Loucy (cell line): ENCODE measurements at regions not wholly inside any gene's neighbourhood (a gene's known extent, or its start where the extent isn't known, plus 50 kb on each side); places are given as distances from the start of the nearest gene placed in this dataset.

ENCODE experiments used
- H2AFZ ChIP-seq: fragments of 200-600 bp; sonication (generic); 2 replicates; pipeline ENCODE4 v1.6.0; 2016; ENCODE audit warnings: antibody characterized with exemption, mild to moderate bottlenecking, low read length, moderate library complexity
- H3F3A ChIP-seq: fragments of 200-600 bp; 2 replicates; pipeline ENCODE4 v1.6.0; 2016; ENCODE audit warnings: antibody characterized with exemption, low read depth, mild to moderate bottlenecking
- H3K27me3 ChIP-seq: fragments of 200-600 bp; sonication (generic); 2 replicates; pipeline ENCODE4 v1.6.1; 2014; ENCODE audit warnings: low read length, mild to moderate bottlenecking; ENCODE audit not compliant: insufficient read depth, poor library complexity, severe bottlenecking
- H3K36me3 ChIP-seq: fragments of 200-600 bp; sonication (generic); 2 replicates; pipeline ENCODE4 v1.6.1; 2016; ENCODE audit warnings: low read length; ENCODE audit not compliant: insufficient read depth
- H3K4me1 ChIP-seq: fragments of 200-600 bp; sonication (generic); 2 replicates; pipeline ENCODE4 v1.5.1; 2014; ENCODE audit warnings: low read length, mild to moderate bottlenecking; ENCODE audit not compliant: insufficient read depth, poor library complexity, severe bottlenecking
- H3K4me2 ChIP-seq: fragments of 200-600 bp; sonication (generic); 2 replicates; pipeline ENCODE4 v1.6.0; 2014; ENCODE audit warnings: antibody characterized with exemption, low read length, low read depth, mild to moderate bottlenecking; ENCODE audit not compliant: poor library complexity, severe bottlenecking
- H3K4me3 ChIP-seq: fragments of 200-600 bp; sonication (generic); 2 replicates; pipeline ENCODE4 v1.5.1; 2014; ENCODE audit warnings: low read length, mild to moderate bottlenecking, mixed read lengths; ENCODE audit not compliant: poor library complexity, severe bottlenecking
- H3K79me2 ChIP-seq: fragments of 200-600 bp; sonication (generic); 2 replicates; pipeline ENCODE4 v1.6.1; 2014; ENCODE audit warnings: low read length; ENCODE audit not compliant: insufficient read depth
- H3K9ac ChIP-seq: fragments of 200-600 bp; sonication (generic); 2 replicates; pipeline ENCODE4 v1.6.0; 2014; ENCODE audit warnings: mild to moderate bottlenecking, low read depth, low read length, moderate library complexity; ENCODE audit not compliant: poor library complexity, severe bottlenecking
- H3K9me2 ChIP-seq: fragments of 200-600 bp; sonication (generic); replicated peaks from 2 replicates; pipeline ENCODE4 v1.6.1; 2016; ENCODE audit warnings: low read depth, low read length, mixed read lengths
- H3K9me3 ChIP-seq: fragments of 200-600 bp; sonication (generic); 2 replicates; pipeline ENCODE4 v1.6.1; 2014; ENCODE audit warnings: mild to moderate bottlenecking, antibody characterized with exemption, low read length, low read depth; ENCODE audit not compliant: insufficient read depth
- H4K20me1 ChIP-seq: fragments of 200-600 bp; sonication (generic); 2 replicates; pipeline ENCODE4 v1.6.0; 2014; ENCODE audit warnings: antibody characterized with exemption, low read length, mild to moderate bottlenecking; ENCODE audit not compliant: insufficient read depth, poor library complexity, severe bottlenecking
- EZH2phosphoT487 ChIP-seq: fragments of 200-600 bp; IDR thresholded peaks from 2 replicates; pipeline ENCODE4 v1.6.1; 2018; ENCODE audit warnings: antibody characterized with exemption, mild to moderate bottlenecking, moderate library complexity, borderline replicate concordance
- TF ChIP-seq, protein P1 (sequence below): fragments of 200-600 bp; sonication (generic); conservative IDR thresholded peaks from 2 replicates; pipeline ENCODE4 v1.5.1; 2014; ENCODE audit warnings: mild to moderate bottlenecking, antibody characterized with exemption, low read length

DNA sequence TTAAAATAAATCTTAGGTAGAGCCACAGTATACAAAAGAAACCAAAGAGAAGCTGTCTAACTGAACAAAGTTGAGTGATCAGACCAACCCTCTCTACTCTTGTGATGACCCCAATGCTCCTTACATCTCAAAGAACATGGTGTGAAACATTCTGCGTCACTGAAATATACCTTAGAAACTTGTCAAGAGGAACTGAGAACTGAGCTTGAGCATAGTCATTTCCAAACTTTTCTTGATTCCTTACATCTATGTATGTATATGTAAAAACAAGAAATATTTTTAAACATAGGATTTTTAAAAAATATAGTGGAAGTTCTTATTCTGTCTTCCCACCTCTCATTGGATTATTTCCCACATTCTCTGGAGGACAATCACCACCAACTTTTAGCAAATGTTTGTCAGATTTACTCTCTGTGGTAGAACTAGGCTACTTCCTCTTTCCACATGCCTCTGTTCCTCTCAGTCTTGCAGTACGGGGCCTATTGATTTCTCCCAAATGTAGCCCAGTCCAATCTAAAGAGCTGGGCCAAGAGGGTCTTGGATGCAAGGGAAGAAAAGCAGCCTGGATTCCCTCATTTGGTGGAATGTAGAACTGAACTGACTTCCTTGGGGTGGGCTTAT, 98.2 kb upstream of the HHIP start:
- Histone ChIP-seq H3K79me2 (no peaks in the 10 kb centered on the region), H3K9me3 (0 out of 2 replicates have a peak, but pooled peaks cover 5% of the 10 kb centered on the region), H3K9ac (no peak overlapping the region), H3K27me3 (no peaks in the 10 kb centered on the region), H3K4me3 (no peak overlapping the region), H3K4me2 (no peak overlapping the region), H3K4me1 (no peaks in the 10 kb centered on the region), H2AFZ (no peak overlapping the region), H3K36me3 (no peaks in the 10 kb centered on the region), H4K20me1 (no peaks in the 10 kb centered on the region), H3K9me2 (no peaks in the 10 kb centered on the region), H3F3A (no peaks in the 10 kb centered on the region)
- TF ChIP-seq, protein P1, sequence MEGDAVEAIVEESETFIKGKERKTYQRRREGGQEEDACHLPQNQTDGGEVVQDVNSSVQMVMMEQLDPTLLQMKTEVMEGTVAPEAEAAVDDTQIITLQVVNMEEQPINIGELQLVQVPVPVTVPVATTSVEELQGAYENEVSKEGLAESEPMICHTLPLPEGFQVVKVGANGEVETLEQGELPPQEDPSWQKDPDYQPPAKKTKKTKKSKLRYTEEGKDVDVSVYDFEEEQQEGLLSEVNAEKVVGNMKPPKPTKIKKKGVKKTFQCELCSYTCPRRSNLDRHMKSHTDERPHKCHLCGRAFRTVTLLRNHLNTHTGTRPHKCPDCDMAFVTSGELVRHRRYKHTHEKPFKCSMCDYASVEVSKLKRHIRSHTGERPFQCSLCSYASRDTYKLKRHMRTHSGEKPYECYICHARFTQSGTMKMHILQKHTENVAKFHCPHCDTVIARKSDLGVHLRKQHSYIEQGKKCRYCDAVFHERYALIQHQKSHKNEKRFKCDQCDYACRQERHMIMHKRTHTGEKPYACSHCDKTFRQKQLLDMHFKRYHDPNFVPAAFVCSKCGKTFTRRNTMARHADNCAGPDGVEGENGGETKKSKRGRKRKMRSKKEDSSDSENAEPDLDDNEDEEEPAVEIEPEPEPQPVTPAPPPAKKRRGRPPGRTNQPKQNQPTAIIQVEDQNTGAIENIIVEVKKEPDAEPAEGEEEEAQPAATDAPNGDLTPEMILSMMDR = no peak
- TF ChIP-seq EZH2phosphoT487 = no peak

DNA sequence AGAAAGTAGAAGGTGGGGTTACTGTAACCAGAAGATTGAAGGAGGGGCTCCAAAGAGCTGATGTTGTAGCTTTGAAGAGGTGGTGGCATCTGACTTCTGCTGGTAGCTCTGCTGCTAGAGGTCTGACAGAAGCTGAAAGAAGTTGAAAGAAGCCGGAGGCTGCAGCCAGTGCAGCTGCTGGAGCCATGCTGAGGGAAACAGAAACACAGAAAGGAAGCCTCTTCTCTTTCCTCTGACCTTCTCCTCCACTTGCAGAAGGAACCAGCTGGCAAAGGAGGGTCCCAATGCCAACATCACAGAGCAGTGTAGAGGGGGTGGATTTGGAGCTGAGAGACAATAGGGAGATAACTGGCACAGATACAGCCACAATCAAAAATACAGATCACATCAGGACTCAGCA, 89.3 kb upstream of the HHIP start:
- H3K4me1 ChIP-seq = peaks cover 9% of the 10 kb centered on the region
- no peak overlapping the region for H3K9ac ChIP-seq
- no peaks in the 10 kb centered on the region for H4K20me1 ChIP-seq
- TF ChIP-seq, protein P1 = no peak
- TF ChIP-seq EZH2phosphoT487 = no peak
- no peak overlapping the region for H3K4me2 ChIP-seq
- no peaks in the 10 kb centered on the region for H3K27me3 ChIP-seq
- no peaks in the 10 kb centered on the region for H3F3A ChIP-seq
- H3K9me3 ChIP-seq = no peaks in the 10 kb centered on the region
- no peaks in the 10 kb centered on the region for H3K36me3 ChIP-seq
- no peaks in the 10 kb centered on the region for H3K9me2 ChIP-seq
- H3K4me3 ChIP-seq = no peak overlapping the region
- H3K79me2 ChIP-seq = no peaks in the 10 kb centered on the region
- H2AFZ ChIP-seq = peak overlapping the region; percentile 82

DNA sequence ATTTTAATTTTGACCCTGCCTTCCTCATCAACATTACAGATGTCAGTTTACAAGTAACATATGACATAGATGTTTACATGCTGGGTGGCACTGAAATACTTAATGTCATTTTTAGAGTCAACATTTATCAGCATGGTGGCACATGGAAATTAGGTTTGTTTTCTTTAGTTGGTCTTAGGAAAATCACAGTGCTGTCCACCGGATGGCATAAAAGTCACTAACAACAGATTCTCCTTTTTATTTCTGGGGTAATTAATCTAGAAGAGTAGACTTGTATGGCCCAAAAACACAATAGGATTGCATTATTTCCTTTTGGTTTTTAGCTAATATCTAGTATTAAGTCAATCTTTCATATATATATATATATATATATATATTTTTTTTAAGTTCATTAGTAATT, 88.6 kb upstream of the HHIP start:
- no peaks in the 10 kb centered on the region for H3F3A ChIP-seq
- no peak for TF ChIP-seq EZH2phosphoT487
- TF ChIP-seq, protein P1 = peak; percentile 39
- H3K79me2 ChIP-seq = no peaks in the 10 kb centered on the region
- no peak overlapping the region for H3K9ac ChIP-seq
- H3K36me3 ChIP-seq = no peaks in the 10 kb centered on the region
- H3K4me1 ChIP-seq = peaks cover 9% of the 10 kb centered on the region
- no peak overlapping the region for H3K4me2 ChIP-seq
- H4K20me1 ChIP-seq = no peaks in the 10 kb centered on the region
- H3K9me3 ChIP-seq = no peaks in the 10 kb centered on the region
- no peaks in the 10 kb centered on the region for H3K9me2 ChIP-seq
- no peaks in the 10 kb centered on the region for H3K27me3 ChIP-seq
- H2AFZ ChIP-seq = peak overlapping the region; percentile 82; the same call in 1 of the 2 replicates
- H3K4me3 ChIP-seq = no peak overlapping the region
